ENCODE measurements at regions not wholly inside any gene's neighbourhood (a gene's known extent, or its start where the extent isn't known, plus 50 kb on each side); places are given as distances from the start of the nearest gene placed in this dataset.
A peak's percentile ranks its signal among the peaks of the same experiment; 100 is the strongest.

DNA sequence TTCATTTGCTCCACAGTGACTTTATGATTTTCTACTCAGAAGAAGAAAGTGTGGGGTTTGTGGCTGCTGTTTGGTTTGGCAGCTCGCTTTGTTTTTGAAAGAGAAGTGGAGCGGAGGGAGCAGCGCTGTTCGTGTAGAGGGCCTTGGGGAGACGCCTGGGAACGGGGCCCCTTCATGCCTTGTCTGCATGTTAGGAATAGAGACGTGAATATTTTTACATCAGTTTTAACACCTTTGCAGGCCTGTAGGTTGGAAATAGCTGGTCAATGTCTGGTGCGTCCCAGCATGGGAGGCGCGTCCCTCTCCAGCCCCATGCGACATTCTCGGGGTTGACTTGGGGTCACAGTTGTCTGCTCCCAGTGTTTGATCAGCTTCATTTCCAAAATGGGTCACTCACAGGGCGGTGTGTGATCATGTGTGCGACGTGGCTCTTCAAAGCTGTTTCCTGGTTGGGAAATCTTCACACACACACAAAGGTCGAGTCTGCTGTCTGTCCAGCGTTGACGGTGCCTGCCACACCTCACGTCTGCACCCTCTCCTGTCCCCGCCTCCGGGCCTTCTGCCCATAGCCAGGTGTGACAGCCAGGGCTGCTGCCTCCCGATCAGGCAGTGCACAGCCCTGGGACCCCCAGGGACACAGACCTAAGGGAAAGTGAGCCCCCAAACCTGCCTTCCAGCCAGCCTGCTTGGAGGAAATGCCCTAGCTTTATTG is 149.2 kb downstream of the PSMG1 start:
- Histone ChIP-seq H4K8ac (replicated peaks; ENCODE audit: insufficient read length, low read depth, low read length) (no peak overlapping the region), H3K23ac (ENCODE audit: insufficient read length, low read depth, low read length) (no peak overlapping the region), H3K9ac (ENCODE audit: extremely low read depth, insufficient read length, low read length) (no peak overlapping the region), H4K20me1 (ENCODE audit: control insufficient read depth, insufficient read depth, insufficient read length) (no peaks in the 10 kb centered on the region), H2AK5ac (ENCODE audit: insufficient read length, low read length) (no peak overlapping the region), H4K5ac (ENCODE audit: insufficient read length, low read depth, low read length) (no peak overlapping the region), H3K27me3 (ENCODE audit: insufficient read depth, low read length) (no peaks in the 10 kb centered on the region), H2BK20ac (ENCODE audit: low read depth, low read length, poor library complexity, severe bottlenecking) (no peak overlapping the region), H3K79me2 (ENCODE audit: insufficient read depth, low read length) (no peaks in the 10 kb centered on the region), H3K4ac (ENCODE audit: low read depth, low read length) (no peak overlapping the region), H3K14ac (ENCODE audit: insufficient read depth, low read length) (peak overlapping the region; percentile 41), H2BK15ac (ENCODE audit: low read depth, low read length) (no peak overlapping the region), H3K9me3 (ENCODE audit: control insufficient read depth, low read depth, low read length) (no peaks in the 10 kb centered on the region), H2BK12ac (ENCODE audit: insufficient read length, low read depth, low read length) (peak overlapping the region; percentile 82), H3K18ac (ENCODE audit: insufficient read length, low read depth, low read length) (peak overlapping the region; percentile 64), H3K4me1 (ENCODE audit: insufficient read depth, low read length) (peaks cover 3% of the 10 kb centered on the region; the same call in 1 of the 2 replicates), H2AFZ (ENCODE audit: low read length) (no peak overlapping the region), H3T11ph (ENCODE audit: low read length) (no peak overlapping the region), H3K27ac (ENCODE audit: insufficient read length, low read depth, low read length) (no peak overlapping the region), H3K56ac (ENCODE audit: insufficient read length, low read depth, low read length) (no peak overlapping the region), H3K23me2 (ENCODE audit: insufficient read length, low read depth, low read length, poor library complexity, severe bottlenecking) (no peaks in the 10 kb centered on the region), H3K79me1 (ENCODE audit: insufficient read depth, low read depth, low read length, poor library complexity, severe bottlenecking) (no peaks in the 10 kb centered on the region), H2BK5ac (ENCODE audit: insufficient read length, low read length) (no peak overlapping the region), H2BK120ac (ENCODE audit: low read depth, low read length, poor library complexity, severe bottlenecking) (no peak overlapping the region), H3K4me2 (ENCODE audit: insufficient read depth, insufficient read length, low read length) (no peak overlapping the region), H4K91ac (ENCODE audit: insufficient read length, low read depth, low read length) (no peak overlapping the region)
- Mint-ChIP-seq H3K4me1 (peaks cover 33 to 38% of the 10 kb centered on the region in 2 experiments), H3K27ac (peak overlapping the region in 2 of 3 experiments; percentile 39 to 75; a peak in 2 of 7 replicates), H3K9me3 (no peaks in the 10 kb centered on the region), H3K27me3 (ENCODE audit: low read depth) (no peaks in the 10 kb centered on the region), H3K36me3 (ENCODE audit: insufficient read depth in 1 of 3, low read depth in 3 of 3) (no peaks in the 10 kb centered on the region), H3K4me3 (no peak overlapping the region)
- TF ChIP-seq CTCF (conservative IDR thresholded peaks at IDR 0.05) = no peak
- WGBS (ENCODE audit: extremely low coverage, insufficient read length, low lambda C conversion rate) = no CpG with 5 or more reads among the region's 22 CpGs
- no peak for DNase-seq
